HG03097 (cell line): ENCODE measurements at regions not wholly inside any gene's neighbourhood (a gene's known extent, or its start where the extent isn't known, plus 50 kb on each side); places are given as distances from the start of the nearest gene placed in this dataset.

Experiments
- ATAC-seq: cut with Tn5 transposase; IDR thresholded peaks from one replicate; pipeline ENCODE4 v1.9.1; 2021; ENCODE audit not compliant: unreplicated experiment, low FRiP score

DNA sequence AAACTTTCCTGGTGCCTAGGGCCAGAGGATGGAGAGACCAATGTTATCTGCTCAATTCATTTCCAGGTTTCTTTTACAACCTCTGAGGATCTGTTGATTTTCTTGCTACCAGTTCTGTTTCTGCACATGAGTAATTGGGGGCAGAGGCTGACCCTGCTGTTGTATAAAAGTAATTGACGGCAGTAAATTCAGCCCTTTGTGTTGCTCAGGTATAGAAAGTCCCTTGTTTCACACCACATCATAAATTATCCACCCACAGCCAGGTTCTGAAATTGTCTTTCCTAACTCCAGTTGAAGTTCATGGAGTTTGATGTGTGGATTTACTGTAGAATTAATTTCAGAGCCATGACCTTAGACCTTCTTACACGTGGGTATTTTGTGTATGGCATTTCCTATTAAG is 107.4 kb upstream of the GRIK2 start:
- ATAC-seq, result no peak

DNA sequence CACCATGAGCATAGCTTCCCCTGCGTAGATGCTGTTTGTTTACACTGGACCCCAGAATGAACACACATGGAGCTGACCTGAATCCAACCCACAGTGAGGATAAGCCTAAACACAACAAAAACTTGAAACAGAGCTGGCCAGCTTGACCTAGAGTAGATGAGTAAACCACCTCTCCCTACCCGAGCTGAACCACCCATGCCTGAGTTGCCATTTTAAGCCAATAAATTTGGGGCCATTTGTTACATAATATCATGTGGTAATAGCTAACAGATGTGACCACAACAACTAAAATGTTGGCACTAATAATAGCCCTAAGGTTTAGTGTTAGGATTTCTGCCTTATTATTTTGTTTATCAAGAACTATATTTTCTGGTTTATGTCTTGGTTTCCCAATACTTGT is 103.2 kb upstream of the GRIK2 start:
- ATAC-seq, result no peak

DNA sequence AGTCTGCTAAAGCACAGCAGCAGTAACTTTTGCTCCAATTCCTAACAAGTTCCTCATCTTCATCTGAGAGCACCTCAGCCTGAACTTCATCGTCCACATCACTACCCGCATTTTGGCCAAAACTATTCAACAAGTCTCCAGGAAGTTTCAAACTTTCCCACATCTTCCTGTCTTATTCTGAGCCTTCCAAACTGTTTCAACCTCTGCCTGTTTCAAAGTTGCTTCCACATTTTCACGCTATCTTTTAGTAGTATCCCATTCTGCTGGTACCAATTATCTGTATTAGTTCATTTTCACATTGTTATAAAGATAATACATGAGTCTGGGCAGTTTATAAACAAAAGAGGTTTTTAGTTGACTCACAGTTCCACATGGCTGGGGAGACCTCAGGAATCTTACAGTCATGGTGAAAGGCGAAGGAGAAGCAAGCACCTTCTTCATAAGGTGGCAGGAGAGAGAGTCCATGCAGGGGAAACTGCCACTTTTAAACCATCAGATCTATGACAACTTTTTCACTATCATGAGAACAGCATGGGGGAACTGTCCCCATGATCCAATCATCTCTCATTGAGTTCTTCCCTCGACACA is 99.4 kb upstream of the GRIK2 start:
- no peak for ATAC-seq

DNA sequence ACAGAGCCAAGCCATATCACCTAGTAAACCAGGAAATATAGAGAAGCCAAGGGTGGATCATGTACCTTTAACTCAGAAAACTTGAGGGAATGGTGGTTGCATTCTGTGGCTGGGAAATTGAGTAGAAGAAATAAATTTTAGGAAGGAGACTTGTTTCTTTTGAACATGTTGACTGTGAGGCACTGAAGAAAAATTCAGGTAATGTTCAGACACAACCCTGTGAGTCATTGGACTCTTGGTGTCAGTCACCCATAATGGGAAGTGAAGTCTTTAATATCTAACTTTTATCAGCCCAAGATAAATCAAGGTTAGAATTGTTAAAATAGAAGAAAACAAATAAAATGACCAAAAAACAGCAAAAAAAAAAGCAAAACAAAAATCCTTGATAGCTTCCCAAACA is 98.8 kb upstream of the GRIK2 start:
- no peak for ATAC-seq

DNA sequence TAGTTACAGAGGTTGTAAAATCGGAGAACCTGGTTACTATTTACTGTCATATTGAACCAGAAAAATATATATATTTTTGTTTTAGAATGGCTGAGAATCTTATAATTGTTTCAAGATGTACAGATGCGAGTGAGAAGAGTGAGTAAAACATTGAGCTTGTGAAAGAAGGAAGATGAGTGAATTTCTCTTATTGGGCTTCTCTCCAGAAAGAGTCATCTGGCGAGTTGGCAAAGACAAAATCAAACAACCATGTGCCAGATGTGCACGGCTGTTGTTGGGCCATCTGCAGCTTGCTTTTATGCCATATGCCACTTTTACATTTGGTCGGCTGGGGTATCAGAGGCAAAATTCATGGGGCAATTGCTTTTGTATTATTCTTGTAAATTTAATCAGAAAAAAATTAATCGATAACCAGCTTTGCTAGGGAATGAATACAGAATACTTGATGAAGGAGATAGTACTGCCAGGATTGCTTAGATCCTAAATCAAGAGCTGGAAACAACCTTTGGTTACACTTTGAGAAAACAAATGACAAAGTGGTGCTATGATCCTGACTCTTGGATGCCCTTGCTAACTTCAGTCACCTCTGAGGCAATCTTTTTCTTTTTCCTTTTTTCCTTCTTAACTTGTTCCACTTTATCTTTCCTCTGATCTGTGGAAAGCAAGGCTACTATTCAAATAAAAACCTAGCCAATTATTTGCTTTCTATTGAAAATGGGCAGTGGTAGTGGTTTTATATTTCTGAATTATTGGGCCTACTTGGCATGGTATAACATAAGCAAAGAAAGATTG is 97.1 kb upstream of the GRIK2 start:
- ATAC-seq, result no peak

DNA sequence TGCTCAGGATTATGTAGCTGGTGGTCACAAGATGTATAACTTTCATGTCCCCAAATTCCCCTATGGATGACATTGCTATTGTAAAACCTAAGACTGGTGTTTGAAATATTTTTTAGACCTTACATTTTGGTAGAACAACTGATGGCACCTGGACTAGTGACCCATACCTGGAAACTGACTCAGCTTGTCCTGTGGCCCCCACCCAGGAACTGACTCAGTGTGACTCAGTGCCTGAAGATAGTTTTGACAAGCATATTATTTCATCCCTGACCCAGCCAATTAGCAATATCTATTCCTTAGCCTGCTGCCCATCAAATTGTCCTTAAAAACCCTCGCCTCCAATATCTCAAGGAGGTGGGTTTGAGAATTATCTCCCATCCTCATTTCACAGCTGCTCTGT is 90.9 kb upstream of the GRIK2 start:
- ATAC-seq, result no peak

DNA sequence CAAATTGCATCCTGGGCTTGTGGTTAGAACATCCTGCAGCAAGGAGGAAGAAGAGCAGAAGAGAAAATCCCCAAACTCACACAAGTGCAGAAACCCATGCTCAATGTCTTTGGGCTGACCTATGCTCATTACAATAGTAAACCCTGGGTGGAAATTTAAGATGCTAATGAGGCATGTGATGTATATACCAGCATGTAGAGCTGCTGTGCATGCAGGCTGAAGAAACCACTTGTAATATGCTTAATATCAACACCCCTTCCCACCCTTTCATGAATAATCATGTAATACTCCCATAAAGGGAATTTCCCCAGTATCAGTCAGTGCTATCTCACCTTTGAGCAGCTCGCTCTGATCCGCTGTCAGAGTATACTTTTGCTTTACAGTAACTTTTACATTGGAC is 90.0 kb upstream of the GRIK2 start:
- ATAC-seq, result no peak

DNA sequence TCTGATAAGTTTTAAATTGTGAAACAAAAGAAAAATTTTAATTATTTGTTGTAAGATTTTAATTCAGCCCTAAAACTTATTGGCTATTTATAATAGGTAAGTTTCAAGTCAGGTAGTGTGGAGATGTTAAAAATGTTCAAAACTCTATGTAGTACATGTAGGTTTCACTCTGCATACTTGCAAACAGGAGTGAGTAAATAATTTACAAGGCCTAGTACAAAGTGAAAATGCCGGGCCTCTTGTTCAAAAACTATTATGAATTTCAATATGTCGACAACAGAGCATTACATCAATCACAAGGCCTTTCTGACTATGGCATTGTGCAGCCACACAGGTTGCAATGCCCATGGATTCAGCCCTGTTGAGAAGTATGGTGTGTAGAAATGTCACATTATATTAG is 80.9 kb upstream of the GRIK2 start:
- ATAC-seq, result no peak

DNA sequence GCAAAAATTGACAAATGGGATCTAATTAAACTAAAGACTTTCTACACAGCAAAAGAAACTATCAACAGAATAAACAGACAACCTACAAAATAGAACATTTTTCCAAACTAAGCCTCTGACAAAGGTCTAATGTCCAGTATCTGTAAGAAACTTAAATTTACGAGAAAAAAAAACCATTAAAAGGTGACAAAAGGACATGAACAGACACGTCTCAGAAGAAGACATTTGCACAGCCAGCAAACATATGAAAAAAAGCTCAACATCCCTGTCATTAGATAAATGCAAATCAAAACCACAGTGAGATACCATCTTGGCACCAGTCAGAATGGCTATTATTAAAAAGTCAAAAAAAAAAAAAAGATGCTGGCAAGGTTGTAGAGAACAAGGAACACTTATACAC is 70.6 kb upstream of the GRIK2 start:
- ATAC-seq, result no peak

DNA sequence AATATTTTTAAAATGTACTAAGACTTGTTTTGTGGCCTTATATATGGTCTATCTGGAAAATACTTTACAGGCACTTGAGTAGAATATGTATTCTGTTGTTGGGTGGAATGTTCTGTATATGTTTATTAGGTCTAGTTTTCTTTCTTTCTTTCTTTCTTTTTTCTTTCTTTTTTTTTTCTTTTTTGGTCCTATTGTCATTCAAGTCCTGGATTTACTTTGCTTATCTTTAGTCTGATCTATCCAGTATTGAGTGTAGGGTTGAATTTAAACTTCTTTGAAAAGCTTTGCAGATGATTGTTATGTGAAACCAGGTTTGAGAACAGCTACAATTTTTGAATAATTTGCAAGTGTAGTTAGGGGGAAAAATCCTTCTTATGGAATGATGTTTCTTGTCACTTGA is 67.1 kb upstream of the GRIK2 start:
- no peak for ATAC-seq

DNA sequence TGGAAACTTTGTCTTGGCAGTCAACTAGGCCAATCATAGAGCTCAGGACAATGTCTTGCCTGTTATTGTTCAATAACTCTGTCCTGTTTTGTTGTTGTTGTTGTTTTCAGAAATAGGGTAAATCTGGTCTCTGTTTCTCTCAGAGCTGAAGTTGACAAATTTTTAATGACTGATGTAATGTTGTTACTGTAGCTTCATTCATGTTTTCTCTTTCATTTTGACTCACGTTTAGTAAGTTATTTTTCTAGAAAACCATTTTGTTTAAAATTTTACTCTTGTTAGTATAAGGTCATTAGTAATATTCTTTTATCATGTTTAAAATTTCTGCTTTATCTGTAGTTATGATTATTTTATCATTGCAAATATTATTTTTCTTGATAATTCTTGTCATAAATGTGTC is 51.6 kb upstream of the GRIK2 start:
- no peak for ATAC-seq
